IPS-18c (cell line): ENCODE measurements at regions not wholly inside any gene's neighbourhood (a gene's known extent, or its start where the extent isn't known, plus 50 kb on each side); places are given as distances from the start of the nearest gene placed in this dataset.
"Not testable (repeated sequence)": the region's sequence is repeated elsewhere in the genome, so short reads cannot be mapped to it uniquely, and the experiment has no call there.

ENCODE experiments used
- H3K4me3 ChIP-seq: 2 replicates; pipeline ENCODE4 v1.7.0; 2013; ENCODE audit warnings: low read depth, mild to moderate bottlenecking, low read length, moderate library complexity; ENCODE audit not compliant: insufficient read depth
- H3K9me3 ChIP-seq: one replicate; pipeline ENCODE4 v1.6.1; 2013; ENCODE audit warnings: mild to moderate bottlenecking, low read length, moderate library complexity; ENCODE audit not compliant: control insufficient read depth, insufficient read depth

GRCh38 chr10:64784451-64784850 lies 1263.2 kb downstream of the REEP3 start:
- not testable (repeated sequence) for H3K4me3 ChIP-seq, H3K9me3 ChIP-seq

- H3K9me3 ChIP-seq, result no peaks in the 10 kb centered on the region
- no peak overlapping the region for H3K4me3 ChIP-seq
Measured at GRCh38 chr10:64785816-64786215, 1264.6 kb downstream of the REEP3 start.

GRCh38 chr10:64786989-64787388 lies 1265.8 kb downstream of the REEP3 start:
- Histone ChIP-seq H3K4me3 (no peak overlapping the region), H3K9me3 (no peaks in the 10 kb centered on the region)

- Histone ChIP-seq H3K4me3 (no peak overlapping the region), H3K9me3 (no peaks in the 10 kb centered on the region)
Measured at GRCh38 chr10:64795847-64796246, 1274.6 kb downstream of the REEP3 start.

- Histone ChIP-seq H3K4me3 (no peak overlapping the region), H3K9me3 (no peaks in the 10 kb centered on the region)
Measured at GRCh38 chr10:64798297-64798696, 1277.1 kb downstream of the REEP3 start.

GRCh38 chr10:64808233-64808632 lies 1287.0 kb downstream of the REEP3 start:
- not testable (repeated sequence) for H3K4me3 ChIP-seq, H3K9me3 ChIP-seq

- H3K4me3 ChIP-seq, H3K9me3 ChIP-seq: not testable (repeated sequence)
Measured at GRCh38 chr10:64810046-64810445, 1288.8 kb downstream of the REEP3 start.

- Histone ChIP-seq H3K4me3 (no peak overlapping the region), H3K9me3 (no peaks in the 10 kb centered on the region)
Measured at GRCh38 chr10:64813391-64813790, 1292.2 kb downstream of the REEP3 start.

GRCh38 chr10:64814201-64814600 lies 1293.0 kb downstream of the REEP3 start:
- no peak overlapping the region for H3K4me3 ChIP-seq
- no peaks in the 10 kb centered on the region for H3K9me3 ChIP-seq

GRCh38 chr10:64829888-64830412 lies 1308.7 kb downstream of the REEP3 start:
- H3K9me3 ChIP-seq, result no peaks in the 10 kb centered on the region
- no peak overlapping the region for H3K4me3 ChIP-seq

GRCh38 chr10:64830869-64831268 lies 1309.7 kb downstream of the REEP3 start:
- no peaks in the 10 kb centered on the region for H3K9me3 ChIP-seq
- no peak overlapping the region for H3K4me3 ChIP-seq

GRCh38 chr10:64840341-64840740 lies 1319.1 kb downstream of the REEP3 start:
- no peaks in the 10 kb centered on the region for H3K9me3 ChIP-seq
- H3K4me3 ChIP-seq, result no peak overlapping the region

GRCh38 chr10:64846700-64847099 lies 1325.5 kb downstream of the REEP3 start:
- H3K9me3 ChIP-seq, result no peaks in the 10 kb centered on the region
- H3K4me3 ChIP-seq, result no peak overlapping the region

GRCh38 chr10:64855941-64856340 lies 1334.7 kb downstream of the REEP3 start:
- Histone ChIP-seq H3K4me3 (no peak overlapping the region), H3K9me3 (no peaks in the 10 kb centered on the region)

GRCh38 chr10:64859911-64860310 lies 1338.7 kb downstream of the REEP3 start:
- no peak overlapping the region for H3K4me3 ChIP-seq

GRCh38 chr10:64863836-64864235 lies 1342.6 kb downstream of the REEP3 start:
- H3K4me3 ChIP-seq, result no peak overlapping the region

More at GRCh38 chr10:64859911-64860310, 1338.7 kb downstream of the REEP3 start:
- no peaks in the 10 kb centered on the region for H3K9me3 ChIP-seq

GRCh38 chr10:64867501-64867962 lies 1346.3 kb downstream of the REEP3 start:
- Histone ChIP-seq H3K9me3 (no peaks in the 10 kb centered on the region), H3K4me3 (no peak overlapping the region)

More at GRCh38 chr10:64863836-64864235, 1342.6 kb downstream of the REEP3 start:
- no peaks in the 10 kb centered on the region for H3K9me3 ChIP-seq

- Histone ChIP-seq H3K4me3 (no peak overlapping the region), H3K9me3 (no peaks in the 10 kb centered on the region)
Measured at GRCh38 chr10:64873088-64873487, 1351.9 kb downstream of the REEP3 start.

- Histone ChIP-seq H3K4me3 (no peak overlapping the region), H3K9me3 (no peaks in the 10 kb centered on the region)
Measured at GRCh38 chr10:64873959-64874358, 1352.8 kb downstream of the REEP3 start.
